ENCODE measurements at regions not wholly inside any gene's neighbourhood (a gene's known extent, or its start where the extent isn't known, plus 50 kb on each side); places are given as distances from the start of the nearest gene placed in this dataset.

DNA sequence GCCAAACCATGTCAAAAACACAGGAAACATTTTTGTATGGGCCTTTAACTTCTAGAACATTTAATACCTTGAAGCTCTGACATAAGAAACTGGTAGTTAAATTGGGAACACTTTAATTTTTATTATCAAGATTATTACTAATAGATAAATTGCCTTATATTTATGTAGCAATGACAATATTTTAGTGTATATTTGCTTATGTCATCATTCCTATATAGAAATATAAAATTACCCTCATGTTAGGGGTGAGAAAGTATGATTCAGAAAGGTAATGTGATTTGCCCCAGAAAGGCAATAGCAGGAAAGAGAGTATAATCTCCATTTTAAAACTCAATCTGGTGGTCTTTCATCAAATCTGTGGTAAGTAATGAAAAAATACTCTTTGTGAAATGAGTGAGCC, 147.4 kb downstream of the IL15 start:
- Histone ChIP-seq H3K36me3 (ENCODE audit: control insufficient read depth, insufficient read depth, low read length) (no peaks in the 10 kb centered on the region), H3K27me3 (replicated peaks; ENCODE audit: control insufficient read depth, insufficient read depth, low read length) (no peaks in the 10 kb centered on the region), H3K4me3 (replicated peaks; ENCODE audit: low read depth, low read length) (no peak overlapping the region)
- TF ChIP-seq, protein P1, sequence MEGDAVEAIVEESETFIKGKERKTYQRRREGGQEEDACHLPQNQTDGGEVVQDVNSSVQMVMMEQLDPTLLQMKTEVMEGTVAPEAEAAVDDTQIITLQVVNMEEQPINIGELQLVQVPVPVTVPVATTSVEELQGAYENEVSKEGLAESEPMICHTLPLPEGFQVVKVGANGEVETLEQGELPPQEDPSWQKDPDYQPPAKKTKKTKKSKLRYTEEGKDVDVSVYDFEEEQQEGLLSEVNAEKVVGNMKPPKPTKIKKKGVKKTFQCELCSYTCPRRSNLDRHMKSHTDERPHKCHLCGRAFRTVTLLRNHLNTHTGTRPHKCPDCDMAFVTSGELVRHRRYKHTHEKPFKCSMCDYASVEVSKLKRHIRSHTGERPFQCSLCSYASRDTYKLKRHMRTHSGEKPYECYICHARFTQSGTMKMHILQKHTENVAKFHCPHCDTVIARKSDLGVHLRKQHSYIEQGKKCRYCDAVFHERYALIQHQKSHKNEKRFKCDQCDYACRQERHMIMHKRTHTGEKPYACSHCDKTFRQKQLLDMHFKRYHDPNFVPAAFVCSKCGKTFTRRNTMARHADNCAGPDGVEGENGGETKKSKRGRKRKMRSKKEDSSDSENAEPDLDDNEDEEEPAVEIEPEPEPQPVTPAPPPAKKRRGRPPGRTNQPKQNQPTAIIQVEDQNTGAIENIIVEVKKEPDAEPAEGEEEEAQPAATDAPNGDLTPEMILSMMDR (IDR thresholded peaks at IDR 0.05; ENCODE audit: insufficient read depth, low read length, poor library complexity, severe bottlenecking) = no peak
- no peak for DNase-seq (ENCODE audit: extremely low read depth, insufficient read length)

DNA sequence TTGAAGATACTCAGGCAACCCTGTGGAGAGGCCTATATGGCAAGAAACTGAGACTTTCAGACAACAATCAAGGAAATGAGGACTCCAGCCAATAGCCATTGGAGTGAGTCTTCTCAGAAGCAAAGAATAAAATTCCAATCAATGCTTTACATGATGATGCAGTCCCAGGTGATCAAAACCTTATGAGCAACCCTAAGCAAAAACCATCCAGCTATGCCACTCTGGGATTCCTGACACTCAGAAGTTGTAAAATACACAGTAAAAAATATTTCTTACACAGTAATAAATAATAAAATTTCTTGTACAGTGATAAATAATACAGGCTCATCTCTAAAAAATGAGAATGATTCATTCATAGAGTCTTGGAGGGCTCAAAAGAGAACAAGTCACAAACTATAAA, 150.6 kb downstream of the IL15 start:
- no peak overlapping the region for H3K4me3 ChIP-seq (replicated peaks; ENCODE audit: low read depth, low read length)
- no peaks in the 10 kb centered on the region for H3K27me3 ChIP-seq (replicated peaks; ENCODE audit: control insufficient read depth, insufficient read depth, low read length)
- H3K36me3 ChIP-seq (ENCODE audit: control insufficient read depth, insufficient read depth, low read length) = no peaks in the 10 kb centered on the region
- TF ChIP-seq, protein P1 (IDR thresholded peaks at IDR 0.05; ENCODE audit: insufficient read depth, low read length, poor library complexity, severe bottlenecking) = no peak
- DNase-seq (ENCODE audit: extremely low read depth, insufficient read length) = no peak

- TF ChIP-seq, protein P1 (IDR thresholded peaks at IDR 0.05; ENCODE audit: insufficient read depth, low read length, poor library complexity, severe bottlenecking) = no peak
- no peaks in the 10 kb centered on the region for H3K36me3 ChIP-seq (ENCODE audit: control insufficient read depth, insufficient read depth, low read length)
- H3K4me3 ChIP-seq (replicated peaks; ENCODE audit: low read depth, low read length) = no peak overlapping the region
- no peak for DNase-seq (ENCODE audit: extremely low read depth, insufficient read length)
- no peaks in the 10 kb centered on the region for H3K27me3 ChIP-seq (replicated peaks; ENCODE audit: control insufficient read depth, insufficient read depth, low read length)
Measured at GRCh38 chr4:141788169-141788915, 152.0 kb downstream of the IL15 start.

DNA sequence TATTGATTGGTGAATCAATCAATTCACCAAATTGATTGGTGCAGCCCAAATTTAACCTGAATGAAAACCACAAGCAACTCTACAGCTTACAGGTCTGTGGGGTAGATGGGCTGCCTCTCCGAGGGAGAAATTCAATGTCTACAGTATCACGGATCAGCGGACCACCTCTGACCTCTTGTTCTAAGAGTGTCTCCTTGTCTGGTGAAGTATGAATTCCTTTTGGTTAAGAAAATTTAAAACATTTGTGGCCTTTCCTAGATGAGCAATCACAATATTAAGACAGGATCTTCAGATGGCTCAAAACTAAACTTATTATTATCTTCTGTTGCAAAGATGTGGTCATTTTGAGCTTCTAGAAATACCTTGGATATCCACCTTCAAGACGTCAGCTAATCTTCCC, 153.3 kb downstream of the IL15 start:
- H3K27me3 ChIP-seq (replicated peaks; ENCODE audit: control insufficient read depth, insufficient read depth, low read length) = no peaks in the 10 kb centered on the region
- no peak overlapping the region for H3K4me3 ChIP-seq (replicated peaks; ENCODE audit: low read depth, low read length)
- DNase-seq (ENCODE audit: extremely low read depth, insufficient read length) = no peak
- TF ChIP-seq, protein P1 (IDR thresholded peaks at IDR 0.05; ENCODE audit: insufficient read depth, low read length, poor library complexity, severe bottlenecking) = no peak
- no peaks in the 10 kb centered on the region for H3K36me3 ChIP-seq (ENCODE audit: control insufficient read depth, insufficient read depth, low read length)

- TF ChIP-seq, protein P1 (IDR thresholded peaks at IDR 0.05; ENCODE audit: insufficient read depth, low read length, poor library complexity, severe bottlenecking) = no peak
Measured at GRCh38 chr4:141792164-141792563, 155.8 kb downstream of the IL15 start.

DNA sequence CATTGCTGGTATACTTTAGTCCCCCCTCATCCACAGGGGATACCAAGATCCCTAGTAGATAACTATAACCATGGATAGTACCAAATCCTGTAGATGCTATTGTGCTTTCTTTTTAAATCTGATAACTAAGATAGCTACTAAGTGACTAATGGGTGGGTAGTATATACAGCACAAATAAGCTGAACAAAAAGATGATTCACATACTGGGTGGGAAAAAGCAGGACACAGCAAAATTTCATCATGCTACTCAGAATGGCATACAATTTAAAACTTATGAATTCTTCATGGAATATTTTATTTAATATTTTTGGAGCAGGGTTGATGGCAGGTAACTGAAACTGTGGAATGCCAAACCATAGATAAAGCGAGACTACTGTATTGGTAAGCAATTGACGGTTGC, 161.6 kb downstream of the IL15 start:
- H3K36me3 ChIP-seq (ENCODE audit: control insufficient read depth, insufficient read depth, low read length) = no peaks in the 10 kb centered on the region
- TF ChIP-seq, protein P1 (IDR thresholded peaks at IDR 0.05; ENCODE audit: insufficient read depth, low read length, poor library complexity, severe bottlenecking) = no peak
- H3K4me3 ChIP-seq (replicated peaks; ENCODE audit: low read depth, low read length) = no peak overlapping the region
- H3K27me3 ChIP-seq (replicated peaks; ENCODE audit: control insufficient read depth, insufficient read depth, low read length) = no peaks in the 10 kb centered on the region
- no peak for DNase-seq (ENCODE audit: extremely low read depth, insufficient read length)

More at GRCh38 chr4:141792164-141792563, 155.8 kb downstream of the IL15 start:
- DNase-seq (ENCODE audit: extremely low read depth, insufficient read length) = no peak
- Histone ChIP-seq H3K4me3 (replicated peaks; ENCODE audit: low read depth, low read length) (no peak overlapping the region), H3K27me3 (replicated peaks; ENCODE audit: control insufficient read depth, insufficient read depth, low read length) (no peaks in the 10 kb centered on the region), H3K36me3 (ENCODE audit: control insufficient read depth, insufficient read depth, low read length) (no peaks in the 10 kb centered on the region)

Data from GM06990 (cell line).